ENCODE measurements at regions not wholly inside any gene's neighbourhood (a gene's known extent, or its start where the extent isn't known, plus 50 kb on each side); places are given as distances from the start of the nearest gene placed in this dataset.

DNA sequence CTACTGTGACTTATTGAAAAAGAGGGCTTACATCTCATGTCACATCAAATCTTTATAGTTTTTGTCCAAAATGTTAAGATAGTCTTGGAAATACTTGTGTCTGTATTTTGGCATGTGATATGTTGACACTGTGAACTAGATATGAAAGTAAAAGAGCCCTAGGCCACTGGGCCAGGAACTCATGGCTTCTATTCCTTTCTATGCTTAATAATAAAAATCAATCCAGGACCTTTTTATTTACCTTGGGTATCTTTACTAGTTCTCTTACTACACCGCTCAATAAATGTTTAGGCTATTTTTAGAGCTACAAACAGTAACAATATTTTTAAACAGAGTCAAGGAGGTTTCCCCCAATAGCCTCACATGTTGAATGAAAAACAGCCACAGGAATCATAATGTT lies 348.6 kb upstream of the SLC24A2 start:
- no peak overlapping the region for H3K27ac ChIP-seq (ENCODE audit: low read depth, low read length, poor library complexity, severe bottlenecking)
- no peak overlapping the region for H3K4me2 ChIP-seq (ENCODE audit: low read length)
- H3K4me1 ChIP-seq (ENCODE audit: insufficient read depth, low read length, poor library complexity, severe bottlenecking), result no peaks in the 10 kb centered on the region
- DNase-seq (ENCODE audit: low spot score), result no peak
- no peak overlapping the region for H3K4me3 ChIP-seq (ENCODE audit: low read depth, low read length, poor library complexity, severe bottlenecking)
- ChIA-PET CTCF (ENCODE audit: unreplicated experiment) (no interaction called here), POLR2A (no interaction called here)
- no peaks in the 10 kb centered on the region for H3K9me2 ChIP-seq (ENCODE audit: insufficient read depth, low read length)
- no peaks in the 10 kb centered on the region for H3K79me2 ChIP-seq (ENCODE audit: insufficient read depth, low read depth, low read length)
- H2AFZ ChIP-seq (ENCODE audit: low read length), result no peak overlapping the region
- BruUV-seq (replicated peaks), result no TSS peak
- intact Hi-C loops (cut with micrococcal nuclease; ENCODE audit: unreplicated experiment), result no loop called here
- no peaks in the 10 kb centered on the region for H3K9me3 ChIP-seq (ENCODE audit: low read length)
- H3K36me3 ChIP-seq (ENCODE audit: insufficient read depth, low read length), result no peaks in the 10 kb centered on the region
- no peaks in the 10 kb centered on the region for H4K20me1 ChIP-seq (ENCODE audit: insufficient read depth, low read length)
- no peak for TF ChIP-seq EZH2phosphoT487 (IDR thresholded peaks at IDR 0.05; ENCODE audit: borderline replicate concordance, low read depth, low read length)
- TF ChIP-seq, protein P1, sequence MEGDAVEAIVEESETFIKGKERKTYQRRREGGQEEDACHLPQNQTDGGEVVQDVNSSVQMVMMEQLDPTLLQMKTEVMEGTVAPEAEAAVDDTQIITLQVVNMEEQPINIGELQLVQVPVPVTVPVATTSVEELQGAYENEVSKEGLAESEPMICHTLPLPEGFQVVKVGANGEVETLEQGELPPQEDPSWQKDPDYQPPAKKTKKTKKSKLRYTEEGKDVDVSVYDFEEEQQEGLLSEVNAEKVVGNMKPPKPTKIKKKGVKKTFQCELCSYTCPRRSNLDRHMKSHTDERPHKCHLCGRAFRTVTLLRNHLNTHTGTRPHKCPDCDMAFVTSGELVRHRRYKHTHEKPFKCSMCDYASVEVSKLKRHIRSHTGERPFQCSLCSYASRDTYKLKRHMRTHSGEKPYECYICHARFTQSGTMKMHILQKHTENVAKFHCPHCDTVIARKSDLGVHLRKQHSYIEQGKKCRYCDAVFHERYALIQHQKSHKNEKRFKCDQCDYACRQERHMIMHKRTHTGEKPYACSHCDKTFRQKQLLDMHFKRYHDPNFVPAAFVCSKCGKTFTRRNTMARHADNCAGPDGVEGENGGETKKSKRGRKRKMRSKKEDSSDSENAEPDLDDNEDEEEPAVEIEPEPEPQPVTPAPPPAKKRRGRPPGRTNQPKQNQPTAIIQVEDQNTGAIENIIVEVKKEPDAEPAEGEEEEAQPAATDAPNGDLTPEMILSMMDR (conservative IDR thresholded peaks at IDR 0.05; ENCODE audit: low read length), result no peak

DNA sequence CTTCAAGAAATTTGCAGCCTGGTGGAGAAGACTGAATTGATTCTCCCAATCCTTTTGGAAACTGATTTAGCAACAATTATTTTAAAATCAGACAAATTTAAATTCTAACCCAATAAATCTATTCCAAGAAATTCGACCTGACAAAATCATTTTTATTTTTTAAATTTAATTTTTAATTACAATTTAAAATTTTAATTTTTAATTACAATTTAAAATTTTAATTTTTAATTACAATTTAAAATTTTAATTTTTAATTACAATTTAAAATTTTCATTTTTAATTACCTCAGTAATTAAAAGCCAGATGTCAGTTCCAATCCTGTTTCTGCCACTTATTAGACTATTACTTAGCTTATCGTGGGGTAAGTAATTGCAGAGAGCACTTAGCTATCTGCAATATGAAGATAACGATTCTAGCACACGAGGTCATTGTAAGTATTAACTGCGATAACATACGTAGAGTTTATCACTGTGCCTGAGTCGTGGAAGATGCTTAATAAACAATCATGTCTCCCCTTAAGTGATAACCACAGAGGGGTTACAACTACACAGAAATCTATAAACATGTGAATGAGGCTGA lies 346.4 kb upstream of the SLC24A2 start:
- BruUV-seq (replicated peaks), result no TSS peak
- no peak for DNase-seq (ENCODE audit: low spot score)
- Histone ChIP-seq H3K4me3 (ENCODE audit: low read depth, low read length, poor library complexity, severe bottlenecking) (no peak overlapping the region), H2AFZ (ENCODE audit: low read length) (no peak overlapping the region), H3K4me1 (ENCODE audit: insufficient read depth, low read length, poor library complexity, severe bottlenecking) (no peaks in the 10 kb centered on the region), H3K36me3 (ENCODE audit: insufficient read depth, low read length) (no peaks in the 10 kb centered on the region), H3K9me2 (ENCODE audit: insufficient read depth, low read length) (no peaks in the 10 kb centered on the region), H3K9me3 (ENCODE audit: low read length) (no peaks in the 10 kb centered on the region), H3K27ac (ENCODE audit: low read depth, low read length, poor library complexity, severe bottlenecking) (no peak overlapping the region), H3K4me2 (ENCODE audit: low read length) (no peak overlapping the region), H4K20me1 (ENCODE audit: insufficient read depth, low read length) (no peaks in the 10 kb centered on the region), H3K79me2 (ENCODE audit: insufficient read depth, low read depth, low read length) (no peaks in the 10 kb centered on the region)
- intact Hi-C loops (cut with micrococcal nuclease; ENCODE audit: unreplicated experiment), result no loop called here
- CTCF ChIA-PET (ENCODE audit: unreplicated experiment), result interaction anchor here (0.5 kb wide), 1 partner anchor 142 kb away, joined by 3 read pairs; no protein-coding TSS in a partner anchor
- POLR2A ChIA-PET, result interaction anchor here (0.7 kb wide), 1 partner anchor 169 kb away, joined by 3 read pairs; no protein-coding TSS in a partner anchor
- TF ChIP-seq, protein P1 (conservative IDR thresholded peaks at IDR 0.05; ENCODE audit: low read length), result no peak
- no peak for TF ChIP-seq EZH2phosphoT487 (IDR thresholded peaks at IDR 0.05; ENCODE audit: borderline replicate concordance, low read depth, low read length)

DNA sequence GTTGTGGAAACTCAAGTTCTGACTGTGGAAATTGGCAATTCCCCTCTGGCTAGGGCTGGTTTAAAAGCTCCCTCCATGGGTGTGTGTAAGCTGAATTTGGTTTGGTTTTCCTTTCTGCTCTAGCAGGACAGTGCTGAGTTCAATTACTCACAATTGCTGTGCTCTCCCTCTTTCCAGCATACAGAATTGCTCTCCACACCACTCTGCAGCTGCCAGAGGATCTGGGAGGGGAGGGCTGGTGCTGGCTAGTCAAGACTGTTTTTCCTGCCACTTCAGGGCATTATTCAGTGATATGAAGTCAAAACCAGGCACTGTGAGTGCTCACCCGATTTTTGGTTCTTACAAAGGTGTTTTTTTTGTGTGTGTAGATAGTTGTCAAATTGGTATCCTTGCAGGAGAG lies 336.9 kb upstream of the SLC24A2 start:
- H4K20me1 ChIP-seq (ENCODE audit: insufficient read depth, low read length), result no peaks in the 10 kb centered on the region
- no TSS peak for BruUV-seq (replicated peaks)
- no peak overlapping the region for H3K4me3 ChIP-seq (ENCODE audit: low read depth, low read length, poor library complexity, severe bottlenecking)
- no peak overlapping the region for H3K4me2 ChIP-seq (ENCODE audit: low read length)
- no peaks in the 10 kb centered on the region for H3K36me3 ChIP-seq (ENCODE audit: insufficient read depth, low read length)
- no peaks in the 10 kb centered on the region for H3K4me1 ChIP-seq (ENCODE audit: insufficient read depth, low read length, poor library complexity, severe bottlenecking)
- no peaks in the 10 kb centered on the region for H3K9me2 ChIP-seq (ENCODE audit: insufficient read depth, low read length)
- intact Hi-C loops (cut with micrococcal nuclease; ENCODE audit: unreplicated experiment), result no loop called here
- H3K9me3 ChIP-seq (ENCODE audit: low read length), result no peaks in the 10 kb centered on the region
- ChIA-PET POLR2A (no interaction called here), CTCF (ENCODE audit: unreplicated experiment) (no interaction called here)
- no peak overlapping the region for H3K27ac ChIP-seq (ENCODE audit: low read depth, low read length, poor library complexity, severe bottlenecking)
- H3K79me2 ChIP-seq (ENCODE audit: insufficient read depth, low read depth, low read length), result no peaks in the 10 kb centered on the region
- no peak for DNase-seq (ENCODE audit: low spot score)
- TF ChIP-seq EZH2phosphoT487 (IDR thresholded peaks at IDR 0.05; ENCODE audit: borderline replicate concordance, low read depth, low read length), result no peak
- TF ChIP-seq, protein P1 (conservative IDR thresholded peaks at IDR 0.05; ENCODE audit: low read length), result no peak
- H2AFZ ChIP-seq (ENCODE audit: low read length), result no peak overlapping the region

Data from OCI-LY7 (cell line).